Esophagus muscularis mucosa (tissue), 4 donors: ENCODE measurements at regions not wholly inside any gene's neighbourhood (a gene's known extent, or its start where the extent isn't known, plus 50 kb on each side); places are given as distances from the start of the nearest gene placed in this dataset.

Experiments
- DNase-seq: peaks from one replicate; pipeline ENCODE4 v3.0.0-alpha.2; 2017; ENCODE audit errors: extremely low spot score
- H3K27ac ChIP-seq, 4 donors: fragments of 200-600 bp; sonication (generic); replicated peaks in 1 of 4; 1 replicate in 3 of 4; 2 replicates in 1 of 4; pipeline ENCODE4 v1.5.1; 2016 to 2019; ENCODE audit warnings: mild to moderate bottlenecking in 1 of 4
- H3K27me3 ChIP-seq, 4 donors: fragments of 200-600 bp; sonication (generic); one replicate each; pipeline versions ENCODE4 v1.5.1 to v1.6.0; 2016 to 2019
- H3K36me3 ChIP-seq, 4 donors: fragments of 200-600 bp; sonication (generic); one replicate each; pipeline ENCODE4 v1.5.1; 2016 to 2019
- H3K4me1 ChIP-seq, 4 donors: fragments of 200-600 bp; sonication (generic); one replicate each; pipeline ENCODE4 v1.5.1; 2016 to 2019
- H3K4me3 ChIP-seq, 4 donors: fragments of 200-600 bp; sonication (generic); 1 replicate in 2 of 4; 2 replicates in 2 of 4; pipeline ENCODE4 v1.5.1; 2016 to 2019; ENCODE audit warnings: mild to moderate bottlenecking in 4 of 4, moderate library complexity in 1 of 4
- H3K9me3 ChIP-seq, 4 donors: fragments of 200-600 bp; sonication (generic); 1 replicate in 3 of 4; 2 replicates in 1 of 4; pipeline ENCODE4 v1.5.1; 2016 to 2019
- EP300 ChIP-seq: sonication (generic); formaldehyde crosslinking; IDR thresholded peaks from one replicate; pipeline ENCODE4 v1.6.1; 2017; ENCODE audit warnings: antibody characterized with exemption
- POLR2A ChIP-seq: fragments of 450-650 bp; IDR thresholded peaks from one replicate; pipeline ENCODE4 v1.6.1; 2017; ENCODE audit warnings: antibody characterized with exemption, moderate library complexity, mild to moderate bottlenecking, low read depth
- POLR2AphosphoS5 ChIP-seq, 2 donors: sonication (generic); formaldehyde crosslinking; IDR thresholded peaks; one replicate each; pipeline ENCODE4 v1.6.1; 2017; ENCODE audit warnings: antibody characterized with exemption in 2 of 2
- WGBS: methylation state at CpG from one replicate; pipeline ENCODE4 v1.1.5; 2018; 5-methylcytosine and 5-hydroxymethylcytosine counted together
- intact Hi-C: fragments of 100-400 bp; cut with DNase I; formaldehyde crosslinking; loops from one replicate; pipeline ENCODE4 v1.15.1; 2023
- TF ChIP-seq, protein P1 (sequence below), 3 experiments: fragments of 200-600 bp in 2 of 3; fragments of 450-650 bp in 1 of 3; sonication (generic) in 2 of 3; IDR thresholded peaks; one replicate each; pipeline ENCODE4 v1.5.1; 2017 to 2019; ENCODE audit warnings: antibody characterized with exemption in 3 of 3, mild to moderate bottlenecking in 2 of 3, moderate library complexity in 1 of 3

DNA sequence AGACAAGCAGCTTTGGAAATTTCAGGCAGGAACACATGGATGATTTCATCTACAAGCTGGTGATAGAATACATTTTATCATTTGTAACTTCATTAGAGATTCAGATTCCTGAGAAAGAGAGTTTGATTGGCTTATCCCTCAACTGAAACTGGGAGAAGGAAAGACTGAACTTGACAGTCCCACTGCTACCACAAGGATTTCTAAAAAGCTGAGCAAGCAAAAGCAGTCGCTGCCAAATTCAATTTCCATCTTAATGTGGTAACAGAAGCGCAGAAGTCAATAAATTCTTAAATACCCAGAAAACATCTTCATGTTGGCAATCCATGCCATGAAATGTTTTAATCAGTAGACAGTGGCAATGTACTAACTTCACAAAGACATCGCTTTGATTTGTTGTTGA, 172.1 kb upstream of the DACH1 start:
- Histone ChIP-seq H3K27ac (no peak overlapping the region), H3K4me3 (no peak overlapping the region), H3K36me3 (no peaks in the 10 kb centered on the region), H3K27me3 (no peaks in the 10 kb centered on the region), H3K4me1 (no peaks in the 10 kb centered on the region), H3K9me3 (peaks cover 0 to 3% (median 0%) of the 10 kb centered on the region in 4 donors)
- TF ChIP-seq, protein P1, sequence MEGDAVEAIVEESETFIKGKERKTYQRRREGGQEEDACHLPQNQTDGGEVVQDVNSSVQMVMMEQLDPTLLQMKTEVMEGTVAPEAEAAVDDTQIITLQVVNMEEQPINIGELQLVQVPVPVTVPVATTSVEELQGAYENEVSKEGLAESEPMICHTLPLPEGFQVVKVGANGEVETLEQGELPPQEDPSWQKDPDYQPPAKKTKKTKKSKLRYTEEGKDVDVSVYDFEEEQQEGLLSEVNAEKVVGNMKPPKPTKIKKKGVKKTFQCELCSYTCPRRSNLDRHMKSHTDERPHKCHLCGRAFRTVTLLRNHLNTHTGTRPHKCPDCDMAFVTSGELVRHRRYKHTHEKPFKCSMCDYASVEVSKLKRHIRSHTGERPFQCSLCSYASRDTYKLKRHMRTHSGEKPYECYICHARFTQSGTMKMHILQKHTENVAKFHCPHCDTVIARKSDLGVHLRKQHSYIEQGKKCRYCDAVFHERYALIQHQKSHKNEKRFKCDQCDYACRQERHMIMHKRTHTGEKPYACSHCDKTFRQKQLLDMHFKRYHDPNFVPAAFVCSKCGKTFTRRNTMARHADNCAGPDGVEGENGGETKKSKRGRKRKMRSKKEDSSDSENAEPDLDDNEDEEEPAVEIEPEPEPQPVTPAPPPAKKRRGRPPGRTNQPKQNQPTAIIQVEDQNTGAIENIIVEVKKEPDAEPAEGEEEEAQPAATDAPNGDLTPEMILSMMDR (IDR thresholded peaks at IDR 0.05), result no peak
- TF ChIP-seq EP300 (no peak), POLR2A (no peak), POLR2AphosphoS5 (IDR thresholded peaks at IDR 0.05) (no peak)
- DNase-seq, result no peak
- intact Hi-C loops, result no loop called here
- WGBS, result 93% methylated on average over 3 of the region's 3 CpGs

- intact Hi-C loops, result no loop called here
Observed at GRCh38 chr13:72029981-72030380, 163.0 kb upstream of the DACH1 start.

GRCh38 chr13:72025836-72026235, 158.8 kb upstream of the DACH1 start:
- Histone ChIP-seq H3K36me3 (no peaks in the 10 kb centered on the region), H3K27me3 (no peaks in the 10 kb centered on the region), H3K27ac (no peak overlapping the region), H3K4me1 (no peaks in the 10 kb centered on the region), H3K4me3 (no peak overlapping the region), H3K9me3 (peaks cover 0 to 18% (median 11%) of the 10 kb centered on the region in 4 donors)
- TF ChIP-seq POLR2AphosphoS5 (IDR thresholded peaks at IDR 0.05), result no peak
- no peak for TF ChIP-seq EP300
- no peak for TF ChIP-seq POLR2A
- TF ChIP-seq, protein P1 (IDR thresholded peaks at IDR 0.05), result no peak
- DNase-seq, result no peak
- 91% methylated on average over 1 of the region's 1 CpG for WGBS
- intact Hi-C loops, result no loop called here

More at GRCh38 chr13:72029981-72030380, 163.0 kb upstream of the DACH1 start:
- Histone ChIP-seq H3K27me3 (no peaks in the 10 kb centered on the region), H3K27ac (no peak overlapping the region), H3K9me3 (peaks cover 0 to 21% (median 14%) of the 10 kb centered on the region in 4 donors), H3K36me3 (no peaks in the 10 kb centered on the region), H3K4me1 (no peaks in the 10 kb centered on the region), H3K4me3 (no peak overlapping the region)
- TF ChIP-seq, protein P1 (IDR thresholded peaks at IDR 0.05), result no peak
- no peak for TF ChIP-seq POLR2AphosphoS5 (IDR thresholded peaks at IDR 0.05)
- no peak for TF ChIP-seq EP300
- no peak for TF ChIP-seq POLR2A
- no peak for DNase-seq
- WGBS, result 87% methylated on average over 3 of the region's 3 CpGs

GRCh38 chr13:72023895-72024294, 156.9 kb upstream of the DACH1 start:
- DNase-seq, result no peak
- no peaks in the 10 kb centered on the region for H3K4me1 ChIP-seq
- H3K36me3 ChIP-seq, result no peaks in the 10 kb centered on the region
- TF ChIP-seq POLR2A (no peak), POLR2AphosphoS5 (IDR thresholded peaks at IDR 0.05) (no peak), EP300 (no peak)
- TF ChIP-seq, protein P1 (IDR thresholded peaks at IDR 0.05), result no peak
- no peak overlapping the region for H3K27ac ChIP-seq
- intact Hi-C loops, result no loop called here
- 80% methylated on average over 5 of the region's 6 CpGs for WGBS
- H3K9me3 ChIP-seq, result peaks cover 0 to 3% (median under 1%) of the 10 kb centered on the region in 4 donors
- H3K27me3 ChIP-seq, result no peaks in the 10 kb centered on the region
- no peak overlapping the region for H3K4me3 ChIP-seq

GRCh38 chr13:72005455-72005854, 138.5 kb upstream of the DACH1 start:
- Histone ChIP-seq H3K27ac (no peak overlapping the region), H3K27me3 (no peaks in the 10 kb centered on the region), H3K4me3 (no peak overlapping the region), H3K9me3 (no peaks in the 10 kb centered on the region), H3K4me1 (no peaks in the 10 kb centered on the region), H3K36me3 (no peaks in the 10 kb centered on the region)
- intact Hi-C loops, result no loop called here
- no peak for DNase-seq
- TF ChIP-seq, protein P1 (IDR thresholded peaks at IDR 0.05), result no peak
- TF ChIP-seq POLR2AphosphoS5 (IDR thresholded peaks at IDR 0.05) (no peak), EP300 (no peak), POLR2A (no peak)
